GM23338 (cell line): ENCODE measurements at regions not wholly inside any gene's neighbourhood (a gene's known extent, or its start where the extent isn't known, plus 50 kb on each side); places are given as distances from the start of the nearest gene placed in this dataset.

Experiments used
- CTCF ChIP-seq, 2 experiments: fragments of 200-600 bp in 1 of 2; sonication (generic) in 1 of 2; conservative IDR thresholded peaks; 2 replicates each; pipeline versions ENCODE4 v1.5.1 to v1.6.1; 2016 to 2017; ENCODE audit warnings: antibody characterized with exemption in 2 of 2, low read depth in 2 of 2, mild to moderate bottlenecking in 2 of 2, moderate library complexity in 1 of 2
- EZH2 ChIP-seq: fragments of 200-600 bp; sonication (generic); IDR thresholded peaks from one replicate; pipeline ENCODE4 v1.8.0; 2017; ENCODE audit warnings: antibody characterized with exemption, mild to moderate bottlenecking, low read depth; ENCODE audit not compliant: unreplicated experiment
- EZH2phosphoT487 ChIP-seq: fragments of 200-600 bp; sonication (generic); IDR thresholded peaks from one replicate; pipeline ENCODE4 v1.8.1; 2018; ENCODE audit warnings: antibody characterized with exemption; ENCODE audit not compliant: unreplicated experiment
- JUNB ChIP-seq: IDR thresholded peaks from one replicate; pipeline ENCODE4 v1.6.1; 2016; ENCODE audit warnings: antibody characterized with exemption; ENCODE audit not compliant: unreplicated experiment
- POLR2AphosphoS5 ChIP-seq: IDR thresholded peaks from 2 replicates; pipeline ENCODE4 v1.6.1; 2016; ENCODE audit warnings: antibody characterized with exemption, low read depth
- REST ChIP-seq: IDR thresholded peaks from one replicate; pipeline ENCODE4 v1.6.1; 2018; ENCODE audit warnings: antibody characterized with exemption; ENCODE audit not compliant: unreplicated experiment
- STAT1 ChIP-seq: IDR thresholded peaks from one replicate; pipeline ENCODE4 v1.6.1; 2016; ENCODE audit warnings: antibody characterized with exemption; ENCODE audit not compliant: unreplicated experiment

DNA sequence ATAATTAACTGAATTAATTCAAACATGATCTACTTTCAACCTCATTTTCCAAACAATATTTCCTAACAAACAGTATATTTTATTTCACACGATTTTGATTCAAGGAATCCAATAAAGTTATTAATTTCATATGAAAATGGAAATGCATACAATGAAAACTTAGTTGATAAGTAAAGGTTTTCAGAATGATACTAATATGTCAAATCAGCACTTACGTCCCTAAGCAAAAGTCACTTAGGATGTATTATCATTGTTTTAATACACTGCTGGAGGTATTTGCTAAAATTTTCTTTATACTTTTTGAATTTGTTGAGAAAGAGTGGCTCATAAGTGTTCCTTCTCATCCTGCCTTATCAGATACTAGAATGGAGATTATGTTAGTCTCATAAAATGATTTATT, 266.8 kb upstream of the PUDP start:
- no peak for TF ChIP-seq JUNB
- no peak for TF ChIP-seq CTCF (conservative IDR thresholded peaks at IDR 0.05; ENCODE audit: low read depth in 2 of 2)
- no peak for TF ChIP-seq REST
- no peak for TF ChIP-seq EZH2
- no peak for TF ChIP-seq EZH2phosphoT487
- TF ChIP-seq STAT1, result no peak
- TF ChIP-seq POLR2AphosphoS5, result no peak
